Immature natural killer cell (primary cell): ENCODE measurements at regions not wholly inside any gene's neighbourhood (a gene's known extent, or its start where the extent isn't known, plus 50 kb on each side); places are given as distances from the start of the nearest gene placed in this dataset.

Source experiments
- DNase-seq, 3 donors: peaks; one replicate each; pipeline ENCODE4 v3.0.0; 2022; ENCODE audit warnings: mixed read lengths in 1 of 3
- H3K27ac Mint-ChIP-seq, 6 donors: one replicate each; pipeline ENCODE4 v1.8.0; 2020; ENCODE audit warnings: mixed read lengths in 6 of 6, mild to moderate bottlenecking in 5 of 6, inconsistent platforms in 4 of 6, moderate library complexity in 3 of 6
- H3K27me3 Mint-ChIP-seq, 3 donors: one replicate each; pipeline ENCODE4 v1.8.0; 2020 to 2021; ENCODE audit warnings: low read depth in 3 of 3, mild to moderate bottlenecking in 3 of 3, mixed read lengths in 3 of 3, moderate library complexity in 3 of 3, inconsistent platforms in 1 of 3
- H3K36me3 Mint-ChIP-seq, 3 donors: one replicate each; pipeline ENCODE4 v1.8.0; 2020; ENCODE audit warnings: mixed read lengths in 3 of 3, inconsistent platforms in 2 of 3, mild to moderate bottlenecking in 2 of 3
- H3K4me1 Mint-ChIP-seq, 2 donors: one replicate each; pipeline ENCODE4 v1.8.0; 2020; ENCODE audit warnings: inconsistent platforms in 2 of 2, mild to moderate bottlenecking in 2 of 2, mixed read lengths in 2 of 2, moderate library complexity in 1 of 2
- H3K4me3 Mint-ChIP-seq, 5 donors: one replicate each; pipeline ENCODE4 v1.8.0; 2020; ENCODE audit warnings: mild to moderate bottlenecking in 5 of 5, mixed read lengths in 5 of 5, inconsistent platforms in 3 of 5, moderate library complexity in 3 of 5
- H3K9me3 Mint-ChIP-seq, 6 donors: one replicate each; pipeline ENCODE4 v1.8.0; 2020; ENCODE audit warnings: mild to moderate bottlenecking in 6 of 6, mixed read lengths in 6 of 6, inconsistent platforms in 4 of 6, moderate library complexity in 3 of 6

- Mint-ChIP-seq H3K9me3 (peaks cover 0 to 17% (median 4%) of the 10 kb centered on the region in 6 donors), H3K27me3 (no peaks in the 10 kb centered on the region), H3K36me3 (no peaks in the 10 kb centered on the region), H3K27ac (no peak overlapping the region), H3K4me1 (no peaks in the 10 kb centered on the region), H3K4me3 (no peak overlapping the region)
- no peak for DNase-seq
Observed at GRCh38 chr3:70387889-70388288, 75.5 kb upstream of the MDFIC2 start.

- Mint-ChIP-seq H3K27me3 (peaks cover 0 to 2% (median 0%) of the 10 kb centered on the region in 3 donors), H3K9me3 (peaks cover 0 to 15% (median 1%) of the 10 kb centered on the region in 6 donors), H3K4me1 (no peaks in the 10 kb centered on the region), H3K36me3 (no peaks in the 10 kb centered on the region), H3K27ac (no peak overlapping the region), H3K4me3 (no peak overlapping the region)
- no peak for DNase-seq
Observed at GRCh38 chr3:70386846-70387245, 74.4 kb upstream of the MDFIC2 start.

- Mint-ChIP-seq H3K36me3 (no peaks in the 10 kb centered on the region), H3K4me3 (no peak overlapping the region), H3K27me3 (peaks cover 0 to 2% (median 0%) of the 10 kb centered on the region in 3 donors), H3K27ac (no peak overlapping the region), H3K9me3 (peaks cover 0 to 13% (median 2%) of the 10 kb centered on the region in 6 donors), H3K4me1 (no peaks in the 10 kb centered on the region)
- DNase-seq = no peak
Observed at GRCh38 chr3:70386043-70386442, 73.6 kb upstream of the MDFIC2 start.

- Mint-ChIP-seq H3K27ac (no peak overlapping the region), H3K4me1 (no peaks in the 10 kb centered on the region), H3K9me3 (peaks cover 0 to 9% (median 2%) of the 10 kb centered on the region in 6 donors), H3K27me3 (peaks cover 0 to 2% (median 0%) of the 10 kb centered on the region in 3 donors), H3K4me3 (no peak overlapping the region), H3K36me3 (no peaks in the 10 kb centered on the region)
- DNase-seq = no peak
Observed at GRCh38 chr3:70383360-70383831, 71.0 kb upstream of the MDFIC2 start.

GRCh38 chr3:70374179-70374578 lies 61.7 kb upstream of the MDFIC2 start:
- Mint-ChIP-seq H3K27me3 (no peaks in the 10 kb centered on the region), H3K27ac (no peak overlapping the region), H3K4me1 (no peaks in the 10 kb centered on the region), H3K36me3 (no peaks in the 10 kb centered on the region), H3K9me3 (peaks cover 2 to 35% (median 21%) of the 10 kb centered on the region in 6 donors), H3K4me3 (no peak overlapping the region)
- no peak for DNase-seq
